Cerebellar cortex (tissue), 1 donor: ENCODE measurements at regions not wholly inside any gene's neighbourhood (a gene's known extent, or its start where the extent isn't known, plus 50 kb on each side); places are given as distances from the start of the nearest gene placed in this dataset.

Experiments
- DNase-seq: peaks from one replicate; pipeline ENCODE4 v3.0.0-alpha.2; 2015; ENCODE audit warnings: low spot score

GRCh38 chr4:157880761-157881160 lies 292.1 kb downstream of the GASK1B start:
- no peak for DNase-seq

- no peak for DNase-seq
Measured at GRCh38 chr4:157854819-157855218, 318.0 kb downstream of the GASK1B start.

GRCh38 chr4:157840648-157841047 lies 332.2 kb downstream of the GASK1B start:
- no peak for DNase-seq

GRCh38 chr4:157840034-157840433 lies 332.8 kb downstream of the GASK1B start:
- no peak for DNase-seq

- no peak for DNase-seq
Measured at GRCh38 chr4:157838366-157838765, 334.5 kb downstream of the GASK1B start.

GRCh38 chr4:157837071-157837703 lies 335.6 kb downstream of the GASK1B start:
- no peak for DNase-seq

- DNase-seq = no peak
Measured at GRCh38 chr4:157832596-157832995, 340.2 kb downstream of the GASK1B start.

- DNase-seq = no peak
Measured at GRCh38 chr4:157824021-157824420, 348.8 kb downstream of the GASK1B start.

- no peak for DNase-seq
Measured at GRCh38 chr4:157821814-157822213, 351.0 kb downstream of the GASK1B start.

GRCh38 chr4:157819693-157820464 lies 352.9 kb downstream of the GASK1B start:
- DNase-seq = no peak

- DNase-seq = no peak
Measured at GRCh38 chr4:157818946-157819692, 353.7 kb downstream of the GASK1B start.

- DNase-seq = no peak
Measured at GRCh38 chr4:157810137-157810774, 362.6 kb downstream of the GASK1B start.

- no peak for DNase-seq
Measured at GRCh38 chr4:157808796-157809383, 363.9 kb downstream of the GASK1B start.

GRCh38 chr4:157806184-157806583 lies 366.6 kb downstream of the GASK1B start:
- no peak for DNase-seq

- DNase-seq = peak; percentile 16
Measured at GRCh38 chr4:157804986-157805385, 367.8 kb downstream of the GASK1B start.

- no peak for DNase-seq
Measured at GRCh38 chr4:157803845-157804521, 368.8 kb downstream of the GASK1B start.

GRCh38 chr4:157803421-157803820 lies 369.4 kb downstream of the GASK1B start:
- no peak for DNase-seq

- DNase-seq = no peak
Measured at GRCh38 chr4:157795495-157795894, 377.3 kb downstream of the GASK1B start.

GRCh38 chr4:157792716-157793115 lies 380.1 kb downstream of the GASK1B start:
- DNase-seq = no peak

GRCh38 chr4:157791236-157791635 lies 381.6 kb downstream of the GASK1B start:
- DNase-seq = no peak

GRCh38 chr4:157787618-157788017 lies 385.2 kb downstream of the GASK1B start:
- DNase-seq = no peak
